Right cardiac atrium (tissue), 5 donors: ENCODE measurements at regions not wholly inside any gene's neighbourhood (a gene's known extent, or its start where the extent isn't known, plus 50 kb on each side); places are given as distances from the start of the nearest gene placed in this dataset.

Experiments
- ATAC-seq, 2 donors: fragments of 200-7000 bp; cut with Tn5 transposase; one replicate each; pipeline versions ENCODE4 v1.8.0 to v1.9.1; 2020; ENCODE audit warnings: moderate library complexity in 2 of 2, mild to moderate bottlenecking in 1 of 2
- DNase-seq, 3 donors: peaks; one replicate each; pipeline ENCODE4 v3.0.0-alpha.2; 2020
- H3K27ac ChIP-seq: one replicate; pipeline ENCODE4 v1.5.1; 2013; ENCODE audit warnings: mild to moderate bottlenecking, low read length, control low read depth, moderate library complexity
- H3K27me3 ChIP-seq: one replicate; pipeline ENCODE4 v1.6.1; 2013; ENCODE audit not compliant: control insufficient read depth, insufficient read depth
- H3K4me1 ChIP-seq: one replicate; pipeline ENCODE4 v1.6.1; 2013; ENCODE audit warnings: low read length; ENCODE audit not compliant: control insufficient read depth, insufficient read depth
- H3K4me3 ChIP-seq: one replicate; pipeline ENCODE4 v1.5.1; 2013; ENCODE audit warnings: low read length, control low read depth
- H3K9me3 ChIP-seq: one replicate; pipeline ENCODE4 v1.6.1; 2013; ENCODE audit warnings: low read length; ENCODE audit not compliant: control insufficient read depth
- WGBS: extraction: QIAGEN DNeasy Blood & Tissue Kit; methylation state at CpG from one replicate; pipeline ENCODE4 v1.1.7; 2013; 5-methylcytosine and 5-hydroxymethylcytosine counted together
- intact Hi-C, 4 donors: fragments of 100-400 bp; cut with DNase I; formaldehyde crosslinking; loops; one replicate each; pipeline versions ENCODE4 v1.11.0 to v1.14.0; 2022 to 2023
- donor health status: healthy with polysubstance abuse.
- donor health status: DM: no; HTN: yes; CAD: no.
- donor health status: DM: no; HTN: no; CAD: no.
- donor health status: DM: no; HTN: yes; CAD: no; lungs with severe emphysema.
- donor health status: DM: yes; HTN: yes; CAD: no.

GRCh38 chr5:12354686-12355085 lies 450.4 kb upstream of the CTNND2 start:
- DNase-seq (no peak), ATAC-seq (no peak)
- Histone ChIP-seq H3K4me1 (no peaks in the 10 kb centered on the region), H3K27ac (no peak overlapping the region), H3K9me3 (peaks cover 2% of the 10 kb centered on the region), H3K4me3 (no peak overlapping the region), H3K27me3 (no peaks in the 10 kb centered on the region)
- 53% methylated on average over 4 of the region's 4 CpGs for WGBS
- intact Hi-C loops = no loop called here

DNA sequence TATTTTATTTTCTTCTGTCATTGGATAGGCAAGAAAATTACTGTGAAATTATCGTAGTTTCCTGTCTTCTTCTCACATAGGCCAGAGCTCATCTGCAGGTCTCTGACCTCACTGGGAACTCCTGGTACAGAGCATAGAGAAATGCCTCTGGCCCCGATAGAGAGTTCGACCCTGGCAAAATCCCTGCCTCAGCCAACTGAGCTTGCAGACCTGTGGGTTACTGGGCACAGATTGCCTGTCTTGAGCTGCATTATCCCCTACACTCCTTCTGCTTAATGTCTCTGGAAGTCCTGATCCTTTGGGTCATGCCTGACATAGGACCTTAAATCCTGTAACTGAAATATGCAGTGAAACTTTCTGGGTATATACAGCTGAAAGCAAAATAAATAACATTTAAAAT lies 439.3 kb upstream of the CTNND2 start:
- intact Hi-C loops = no loop called here
- no peaks in the 10 kb centered on the region for H3K9me3 ChIP-seq

DNA sequence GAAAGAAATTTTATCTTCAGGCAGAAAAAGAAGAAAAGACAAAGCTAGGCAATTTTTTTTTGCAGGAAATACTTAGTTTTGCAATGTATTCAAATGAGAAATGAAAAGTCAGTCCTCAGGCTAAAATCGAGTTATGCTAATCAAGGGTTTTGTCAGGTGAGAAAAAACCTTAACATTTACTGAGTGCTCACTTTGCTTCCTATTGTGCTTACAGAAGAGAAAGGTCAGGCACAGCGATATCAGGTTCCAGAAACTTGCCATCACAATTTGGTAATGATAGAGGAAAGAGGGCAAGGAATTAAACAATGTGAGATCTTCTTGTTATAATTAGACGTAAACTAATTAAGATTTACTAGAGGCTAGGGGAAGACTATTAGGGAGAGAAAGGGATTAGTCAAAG lies 431.7 kb upstream of the CTNND2 start:
- Histone ChIP-seq H3K27me3 (no peaks in the 10 kb centered on the region), H3K4me3 (no peak overlapping the region), H3K27ac (no peak overlapping the region), H3K9me3 (no peaks in the 10 kb centered on the region), H3K4me1 (no peaks in the 10 kb centered on the region)
- no peak for DNase-seq
- no peak for ATAC-seq
- WGBS = 40% methylated on average over 3 of the region's 3 CpGs
- intact Hi-C loops = no loop called here

More for the DNA sequence above, 439.3 kb upstream of the CTNND2 start:
- 67% methylated on average over 3 of the region's 3 CpGs for WGBS
- no peak for ATAC-seq
- no peak overlapping the region for H3K4me3 ChIP-seq
- DNase-seq = no peak
- H3K27me3 ChIP-seq = no peaks in the 10 kb centered on the region
- H3K27ac ChIP-seq = no peak overlapping the region
- H3K4me1 ChIP-seq = no peaks in the 10 kb centered on the region

DNA sequence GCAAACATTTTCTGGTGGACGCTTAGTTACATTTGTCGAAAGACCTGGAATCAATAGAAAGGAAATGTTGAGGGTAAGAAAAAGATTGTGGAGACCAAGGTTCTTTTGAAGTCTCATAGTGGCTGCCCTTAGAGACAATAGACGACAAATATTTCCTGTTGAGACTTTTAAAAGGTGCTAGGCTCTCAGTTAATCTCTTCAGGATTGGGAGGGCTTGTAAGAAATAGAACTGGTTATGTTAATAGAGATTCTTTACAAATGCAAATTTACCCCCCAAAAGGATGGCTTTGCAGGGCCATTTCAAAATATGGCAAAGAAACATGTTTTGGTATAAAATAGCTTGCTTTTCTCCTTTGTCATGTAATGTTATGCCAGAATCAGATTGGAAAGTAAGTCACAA lies 428.2 kb upstream of the CTNND2 start:
- whole genome bisulfite sequencing = 33% methylated on average over 3 of the region's 3 CpGs
- ATAC-seq = no peak
- intact Hi-C loops = no loop called here
- no peaks in the 10 kb centered on the region for H3K9me3 ChIP-seq
- no peaks in the 10 kb centered on the region for H3K27me3 ChIP-seq
- no peaks in the 10 kb centered on the region for H3K4me1 ChIP-seq
- no peak overlapping the region for H3K4me3 ChIP-seq
- no peak overlapping the region for H3K27ac ChIP-seq
- DNase-seq = no peak

- peaks cover 4% of the 10 kb centered on the region for H3K9me3 ChIP-seq
- no peaks in the 10 kb centered on the region for H3K27me3 ChIP-seq
- WGBS = 68% methylated on average over 9 of the region's 9 CpGs
- no peak for DNase-seq
- intact Hi-C loops = no loop called here
- no peak for ATAC-seq
- H3K4me3 ChIP-seq = no peak overlapping the region
- no peaks in the 10 kb centered on the region for H3K4me1 ChIP-seq
- H3K27ac ChIP-seq = no peak overlapping the region
These were observed 426.8 kb upstream of the CTNND2 start for GRCh38 chr5:12330993-12331588.

- Histone ChIP-seq H3K4me3 (no peak overlapping the region), H3K4me1 (no peaks in the 10 kb centered on the region), H3K27ac (no peak overlapping the region), H3K9me3 (peaks cover 4% of the 10 kb centered on the region), H3K27me3 (no peaks in the 10 kb centered on the region)
- intact Hi-C loops = no loop called here
- no peak for ATAC-seq
- no peak for DNase-seq
- WGBS = 69% methylated on average over 4 of the region's 4 CpGs
These were observed 426.1 kb upstream of the CTNND2 start for GRCh38 chr5:12330381-12330780.

DNA sequence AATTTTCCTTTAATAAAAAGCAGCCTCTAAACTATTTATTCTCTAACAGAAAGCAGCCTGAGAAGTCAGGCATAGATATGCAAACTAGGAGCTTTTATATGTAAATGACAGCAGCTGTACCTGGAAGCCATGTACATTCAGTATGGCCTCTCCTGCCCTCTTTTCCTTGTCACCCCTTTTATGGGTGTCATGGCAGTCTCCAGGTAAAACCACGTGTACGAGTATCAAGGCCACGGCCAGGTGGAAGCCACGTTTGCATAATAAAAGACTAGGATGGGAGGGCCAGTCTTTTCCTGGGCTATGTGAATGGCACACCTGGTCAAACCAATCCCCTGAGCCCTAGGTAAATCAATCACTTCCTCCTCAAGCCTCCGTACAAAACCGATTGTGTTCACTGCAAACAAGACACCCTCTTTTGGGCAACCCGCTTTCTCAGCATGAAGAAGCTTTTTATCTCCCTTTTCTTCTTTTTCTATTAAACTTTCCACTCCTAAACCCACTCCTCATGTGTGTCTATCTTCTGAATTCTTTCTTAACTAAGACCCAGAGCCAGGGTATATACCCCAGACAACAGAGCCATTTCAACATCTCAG lies 419.5 kb upstream of the CTNND2 start:
- no peak for DNase-seq
- intact Hi-C loops = no loop called here
- 57% methylated on average over 7 of the region's 7 CpGs for WGBS

DNA sequence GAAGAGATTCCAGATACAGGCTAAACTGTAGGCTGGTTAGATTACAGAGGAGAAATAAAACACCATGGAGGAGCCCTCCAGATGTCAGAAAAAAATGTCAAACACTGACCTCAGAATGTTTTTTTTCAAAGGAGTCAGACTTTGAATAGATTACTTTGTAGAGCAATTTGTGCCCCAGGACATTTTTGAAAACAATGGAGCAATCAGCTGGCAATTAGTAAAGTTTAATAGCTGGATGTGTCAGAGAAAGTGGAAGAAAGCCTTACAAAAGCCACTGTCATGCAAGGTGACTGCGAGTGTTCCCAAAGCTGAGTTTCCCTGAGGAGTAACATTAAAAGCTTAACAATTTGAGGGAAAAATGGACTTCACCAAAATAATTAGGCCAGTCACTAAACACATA lies 417.8 kb upstream of the CTNND2 start:
- peaks cover 5% of the 10 kb centered on the region for H3K9me3 ChIP-seq
- 57% methylated on average over 1 of the region's 1 CpG for WGBS
- H3K27ac ChIP-seq = no peak overlapping the region
- no peak for DNase-seq
- H3K27me3 ChIP-seq = no peaks in the 10 kb centered on the region
- no peaks in the 10 kb centered on the region for H3K4me1 ChIP-seq
- no peak for ATAC-seq
- intact Hi-C loops = no loop called here
- no peak overlapping the region for H3K4me3 ChIP-seq

More for the DNA sequence above, 419.5 kb upstream of the CTNND2 start:
- no peak for ATAC-seq
- Histone ChIP-seq H3K27ac (no peak overlapping the region), H3K9me3 (peaks cover 9% of the 10 kb centered on the region), H3K4me1 (no peaks in the 10 kb centered on the region), H3K27me3 (no peaks in the 10 kb centered on the region), H3K4me3 (no peak overlapping the region)

GRCh38 chr5:12320331-12320730 lies 416.1 kb upstream of the CTNND2 start:
- intact Hi-C loops = no loop called here
- H3K4me3 ChIP-seq = no peak overlapping the region
- 62% methylated on average over 3 of the region's 3 CpGs for WGBS
- no peaks in the 10 kb centered on the region for H3K4me1 ChIP-seq
- no peak for DNase-seq
- H3K9me3 ChIP-seq = peaks cover 4% of the 10 kb centered on the region
- H3K27ac ChIP-seq = no peak overlapping the region
- no peaks in the 10 kb centered on the region for H3K27me3 ChIP-seq
- no peak for ATAC-seq

- intact Hi-C loops = no loop called here
- Histone ChIP-seq H3K27ac (no peak overlapping the region), H3K27me3 (no peaks in the 10 kb centered on the region), H3K9me3 (peaks cover 4% of the 10 kb centered on the region), H3K4me1 (no peaks in the 10 kb centered on the region), H3K4me3 (no peak overlapping the region)
- ATAC-seq (no peak), DNase-seq (no peak)
- WGBS = 43% methylated on average over 1 of the region's 1 CpG
These were observed 412.6 kb upstream of the CTNND2 start for GRCh38 chr5:12316812-12317211.

DNA sequence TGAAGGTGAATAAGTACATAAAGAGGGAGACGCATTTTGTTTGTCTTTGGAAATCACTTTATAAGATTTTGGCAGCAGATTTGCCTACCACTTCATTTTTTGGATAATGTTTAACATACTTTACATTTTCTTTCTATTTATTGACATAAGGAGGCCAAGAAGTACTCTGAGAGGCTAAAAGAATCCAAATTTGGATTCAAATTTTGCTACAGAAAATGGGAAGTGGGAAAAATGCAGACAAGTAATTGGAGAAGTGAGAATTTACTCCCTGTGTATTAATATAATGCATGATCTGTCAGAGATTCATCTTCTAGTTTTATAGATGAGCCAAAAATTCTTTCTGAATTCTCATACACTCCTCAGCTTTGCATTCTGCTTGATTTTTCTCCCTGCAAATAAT lies 411.2 kb upstream of the CTNND2 start:
- Histone ChIP-seq H3K4me3 (no peak overlapping the region), H3K27me3 (no peaks in the 10 kb centered on the region), H3K4me1 (no peaks in the 10 kb centered on the region), H3K9me3 (no peaks in the 10 kb centered on the region), H3K27ac (no peak overlapping the region)
- ATAC-seq (no peak), DNase-seq (no peak)
- 70% methylated on average over 1 of the region's 1 CpG for WGBS
- intact Hi-C loops = no loop called here

GRCh38 chr5:12313602-12314001 lies 409.4 kb upstream of the CTNND2 start:
- ATAC-seq (no peak), DNase-seq (no peak)
- intact Hi-C loops = no loop called here
- H3K27me3 ChIP-seq = no peaks in the 10 kb centered on the region
- no peaks in the 10 kb centered on the region for H3K9me3 ChIP-seq
- WGBS = 66% methylated on average over 2 of the region's 2 CpGs
- no peak overlapping the region for H3K4me3 ChIP-seq
- H3K4me1 ChIP-seq = no peaks in the 10 kb centered on the region
- no peak overlapping the region for H3K27ac ChIP-seq
